ENCODE measurements at regions not wholly inside any gene's neighbourhood (a gene's known extent, or its start where the extent isn't known, plus 50 kb on each side); places are given as distances from the start of the nearest gene placed in this dataset.
"Not testable (repeated sequence)": the region's sequence is repeated elsewhere in the genome, so short reads cannot be mapped to it uniquely, and the experiment has no call there.

GRCh38 chr3:125732151-125732550 is 136.9 kb upstream of the OSBPL11 start:
- not testable (repeated sequence) for H3K27ac ChIP-seq (ENCODE audit: low read length); H3K9me3 ChIP-seq (ENCODE audit: low read length); H3K4me2 ChIP-seq (ENCODE audit: low read depth, low read length, poor library complexity, severe bottlenecking); H4K20me1 ChIP-seq (ENCODE audit: insufficient read depth, low read depth, low read length); H3K4me1 ChIP-seq (ENCODE audit: low read length); H3K9me2 ChIP-seq (replicated peaks; ENCODE audit: insufficient read depth, low read length); DNase-seq; H3K79me2 ChIP-seq (ENCODE audit: low read length); H3K27me3 ChIP-seq (ENCODE audit: low read length); H3K4me3 ChIP-seq (ENCODE audit: low read length); H3K36me3 ChIP-seq (ENCODE audit: insufficient read depth, low read length); H2AFZ ChIP-seq (ENCODE audit: low read length); H3K9ac ChIP-seq (ENCODE audit: low read length)

GRCh38 chr3:125741991-125742718 is 146.9 kb upstream of the OSBPL11 start:
- H3K27me3 ChIP-seq (ENCODE audit: low read length); H3K9me3 ChIP-seq (ENCODE audit: low read length); H3K27ac ChIP-seq (ENCODE audit: low read length); H3K4me2 ChIP-seq (ENCODE audit: low read depth, low read length, poor library complexity, severe bottlenecking); H3K9me2 ChIP-seq (replicated peaks; ENCODE audit: insufficient read depth, low read length); H3K9ac ChIP-seq (ENCODE audit: low read length); H2AFZ ChIP-seq (ENCODE audit: low read length); H3K36me3 ChIP-seq (ENCODE audit: insufficient read depth, low read length); DNase-seq; H4K20me1 ChIP-seq (ENCODE audit: insufficient read depth, low read depth, low read length); H3K79me2 ChIP-seq (ENCODE audit: low read length); H3K4me3 ChIP-seq (ENCODE audit: low read length); H3K4me1 ChIP-seq (ENCODE audit: low read length): not testable (repeated sequence)

GRCh38 chr3:125742845-125743244 is 147.5 kb upstream of the OSBPL11 start:
- not testable (repeated sequence) for H3K4me1 ChIP-seq (ENCODE audit: low read length); H3K9me2 ChIP-seq (replicated peaks; ENCODE audit: insufficient read depth, low read length); H3K79me2 ChIP-seq (ENCODE audit: low read length); H3K27me3 ChIP-seq (ENCODE audit: low read length); H3K4me2 ChIP-seq (ENCODE audit: low read depth, low read length, poor library complexity, severe bottlenecking); H3K9ac ChIP-seq (ENCODE audit: low read length); H3K4me3 ChIP-seq (ENCODE audit: low read length); H3K27ac ChIP-seq (ENCODE audit: low read length); H2AFZ ChIP-seq (ENCODE audit: low read length); H3K36me3 ChIP-seq (ENCODE audit: insufficient read depth, low read length); H4K20me1 ChIP-seq (ENCODE audit: insufficient read depth, low read depth, low read length); H3K9me3 ChIP-seq (ENCODE audit: low read length)
- DNase-seq, result peak; percentile 58

GRCh38 chr3:125757050-125757449 is 161.8 kb upstream of the OSBPL11 start:
- H3K4me2 ChIP-seq (ENCODE audit: low read depth, low read length, poor library complexity, severe bottlenecking); H2AFZ ChIP-seq (ENCODE audit: low read length); H3K79me2 ChIP-seq (ENCODE audit: low read length); H3K4me1 ChIP-seq (ENCODE audit: low read length); H3K9me2 ChIP-seq (replicated peaks; ENCODE audit: insufficient read depth, low read length); H3K27me3 ChIP-seq (ENCODE audit: low read length); H3K36me3 ChIP-seq (ENCODE audit: insufficient read depth, low read length); H3K27ac ChIP-seq (ENCODE audit: low read length); H3K4me3 ChIP-seq (ENCODE audit: low read length); H3K9ac ChIP-seq (ENCODE audit: low read length); H4K20me1 ChIP-seq (ENCODE audit: insufficient read depth, low read depth, low read length); H3K9me3 ChIP-seq (ENCODE audit: low read length): not testable (repeated sequence)
- peak; percentile 63 for DNase-seq

GRCh38 chr3:125758641-125759130 is 163.4 kb upstream of the OSBPL11 start:
- not testable (repeated sequence) for H3K9me3 ChIP-seq (ENCODE audit: low read length); H3K4me1 ChIP-seq (ENCODE audit: low read length); H4K20me1 ChIP-seq (ENCODE audit: insufficient read depth, low read depth, low read length); H3K9me2 ChIP-seq (replicated peaks; ENCODE audit: insufficient read depth, low read length); DNase-seq; H2AFZ ChIP-seq (ENCODE audit: low read length); H3K9ac ChIP-seq (ENCODE audit: low read length); H3K36me3 ChIP-seq (ENCODE audit: insufficient read depth, low read length); H3K27ac ChIP-seq (ENCODE audit: low read length); H3K27me3 ChIP-seq (ENCODE audit: low read length); H3K4me2 ChIP-seq (ENCODE audit: low read depth, low read length, poor library complexity, severe bottlenecking); H3K4me3 ChIP-seq (ENCODE audit: low read length); H3K79me2 ChIP-seq (ENCODE audit: low read length)

GRCh38 chr3:125762601-125763000 is 167.3 kb upstream of the OSBPL11 start:
- H3K27me3 ChIP-seq (ENCODE audit: low read length); H3K36me3 ChIP-seq (ENCODE audit: insufficient read depth, low read length); H3K4me3 ChIP-seq (ENCODE audit: low read length); H3K79me2 ChIP-seq (ENCODE audit: low read length); DNase-seq; H3K9ac ChIP-seq (ENCODE audit: low read length); H3K4me1 ChIP-seq (ENCODE audit: low read length); H3K9me2 ChIP-seq (replicated peaks; ENCODE audit: insufficient read depth, low read length); H2AFZ ChIP-seq (ENCODE audit: low read length); H3K9me3 ChIP-seq (ENCODE audit: low read length); H3K27ac ChIP-seq (ENCODE audit: low read length); H4K20me1 ChIP-seq (ENCODE audit: insufficient read depth, low read depth, low read length); H3K4me2 ChIP-seq (ENCODE audit: low read depth, low read length, poor library complexity, severe bottlenecking): not testable (repeated sequence)

- Histone ChIP-seq H2AFZ (ENCODE audit: low read length) (0 out of 2 replicates have a peak overlapping the region, but pooled peaks have one; percentile 41), H3K4me3 (ENCODE audit: low read length) (peak overlapping the region; percentile 50; the same call in 1 of the 2 replicates), H3K9ac (ENCODE audit: low read length) (peak overlapping the region; percentile 41), H3K4me2 (ENCODE audit: low read depth, low read length, poor library complexity, severe bottlenecking) (peak overlapping the region; percentile 55)
- H3K9me2 ChIP-seq (replicated peaks; ENCODE audit: insufficient read depth, low read length); H4K20me1 ChIP-seq (ENCODE audit: insufficient read depth, low read depth, low read length); H3K27me3 ChIP-seq (ENCODE audit: low read length); H3K27ac ChIP-seq (ENCODE audit: low read length); H3K36me3 ChIP-seq (ENCODE audit: insufficient read depth, low read length); H3K9me3 ChIP-seq (ENCODE audit: low read length); H3K79me2 ChIP-seq (ENCODE audit: low read length); H3K4me1 ChIP-seq (ENCODE audit: low read length): not testable (repeated sequence)
- DNase-seq, result peak; percentile 82
Measured at GRCh38 chr3:125766285-125766826, 171.1 kb upstream of the OSBPL11 start.

- H3K4me3 ChIP-seq (ENCODE audit: low read length); H3K27ac ChIP-seq (ENCODE audit: low read length); H3K36me3 ChIP-seq (ENCODE audit: insufficient read depth, low read length); H3K9me2 ChIP-seq (replicated peaks; ENCODE audit: insufficient read depth, low read length); H3K79me2 ChIP-seq (ENCODE audit: low read length); H3K4me2 ChIP-seq (ENCODE audit: low read depth, low read length, poor library complexity, severe bottlenecking); H3K27me3 ChIP-seq (ENCODE audit: low read length); H3K9me3 ChIP-seq (ENCODE audit: low read length); DNase-seq; H2AFZ ChIP-seq (ENCODE audit: low read length); H3K4me1 ChIP-seq (ENCODE audit: low read length); H3K9ac ChIP-seq (ENCODE audit: low read length); H4K20me1 ChIP-seq (ENCODE audit: insufficient read depth, low read depth, low read length): not testable (repeated sequence)
Measured at GRCh38 chr3:125766931-125767330, 171.6 kb upstream of the OSBPL11 start.

All from Karpas-422 (cell line).